ENCODE measurements at regions not wholly inside any gene's neighbourhood (a gene's known extent, or its start where the extent isn't known, plus 50 kb on each side); places are given as distances from the start of the nearest gene placed in this dataset.
A peak's percentile ranks its signal among the peaks of the same experiment; 100 is the strongest.

DNA sequence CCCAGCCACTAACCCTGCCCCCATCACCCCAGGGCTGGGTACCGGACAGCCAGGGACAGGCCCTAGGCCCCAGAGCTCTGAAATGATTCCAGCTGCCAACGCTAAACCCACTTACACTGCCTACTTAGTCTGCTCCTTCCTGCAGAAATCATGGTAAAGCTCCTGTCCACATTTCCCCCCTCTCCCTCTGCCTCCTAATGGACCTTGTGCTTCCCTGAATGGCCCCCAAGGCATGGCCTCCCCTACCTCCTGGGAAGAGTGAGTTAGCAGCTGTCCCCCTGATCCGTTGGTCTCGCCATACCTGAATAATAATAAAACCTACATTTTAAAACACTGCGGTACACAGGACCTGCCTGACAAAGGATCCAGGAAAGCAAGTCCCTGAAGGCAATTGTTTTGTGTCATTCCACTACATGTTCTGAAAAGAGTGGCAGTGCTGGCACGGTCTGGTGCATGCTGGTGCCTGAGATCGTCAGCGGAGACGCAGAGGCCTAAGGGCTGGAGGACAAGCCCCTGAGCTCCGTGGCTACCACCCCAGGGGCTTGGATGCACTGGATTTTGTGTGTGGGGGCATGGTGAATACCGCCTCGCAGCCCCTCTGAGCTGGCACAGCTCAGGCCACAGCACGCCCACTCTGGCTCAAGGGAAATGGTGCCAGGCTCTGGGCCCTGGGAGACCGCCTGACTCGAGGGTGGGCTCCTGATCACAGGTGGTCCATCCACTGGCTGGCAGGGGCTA, 186.3 kb downstream of the CTTN start:
- Histone ChIP-seq H2BK5ac (ENCODE audit: insufficient read length, low read length) (no peak overlapping the region), H3K56ac (ENCODE audit: insufficient read length, low read depth, low read length) (no peak overlapping the region), H3K79me2 (ENCODE audit: insufficient read depth, low read length) (no peaks in the 10 kb centered on the region), H3K9me3 (ENCODE audit: control insufficient read depth, low read depth, low read length) (no peaks in the 10 kb centered on the region), H4K5ac (ENCODE audit: insufficient read length, low read depth, low read length) (no peak overlapping the region), H2BK120ac (ENCODE audit: low read depth, low read length, poor library complexity, severe bottlenecking) (no peak overlapping the region), H3K18ac (ENCODE audit: insufficient read length, low read depth, low read length) (no peak overlapping the region), H3T11ph (ENCODE audit: low read length) (no peak overlapping the region), H3K27ac (ENCODE audit: insufficient read length, low read depth, low read length) (no peak overlapping the region), H3K27me3 (ENCODE audit: insufficient read depth, low read length) (no peaks in the 10 kb centered on the region), H3K4ac (ENCODE audit: low read depth, low read length) (no peak overlapping the region), H3K23me2 (ENCODE audit: insufficient read length, low read depth, low read length, poor library complexity, severe bottlenecking) (no peaks in the 10 kb centered on the region), H3K4me1 (ENCODE audit: insufficient read depth, low read length) (no peaks in the 10 kb centered on the region), H2AK5ac (ENCODE audit: insufficient read length, low read length) (no peak overlapping the region), H2AFZ (ENCODE audit: low read length) (no peak overlapping the region), H2BK12ac (ENCODE audit: insufficient read length, low read depth, low read length) (no peak overlapping the region), H3K4me2 (ENCODE audit: insufficient read depth, insufficient read length, low read length) (no peak overlapping the region), H3K79me1 (ENCODE audit: insufficient read depth, low read depth, low read length, poor library complexity, severe bottlenecking) (no peaks in the 10 kb centered on the region), H3K9ac (ENCODE audit: extremely low read depth, insufficient read length, low read length) (no peak overlapping the region), H4K8ac (replicated peaks; ENCODE audit: insufficient read length, low read depth, low read length) (no peak overlapping the region), H2BK20ac (ENCODE audit: low read depth, low read length, poor library complexity, severe bottlenecking) (no peak overlapping the region), H2BK15ac (ENCODE audit: low read depth, low read length) (no peak overlapping the region), H4K91ac (ENCODE audit: insufficient read length, low read depth, low read length) (no peak overlapping the region), H3K23ac (ENCODE audit: insufficient read length, low read depth, low read length) (no peak overlapping the region), H4K20me1 (ENCODE audit: control insufficient read depth, insufficient read depth, insufficient read length) (no peaks in the 10 kb centered on the region), H3K14ac (ENCODE audit: insufficient read depth, low read length) (no peak overlapping the region; the same call in 1 of the 2 replicates)
- TF ChIP-seq, protein P1, sequence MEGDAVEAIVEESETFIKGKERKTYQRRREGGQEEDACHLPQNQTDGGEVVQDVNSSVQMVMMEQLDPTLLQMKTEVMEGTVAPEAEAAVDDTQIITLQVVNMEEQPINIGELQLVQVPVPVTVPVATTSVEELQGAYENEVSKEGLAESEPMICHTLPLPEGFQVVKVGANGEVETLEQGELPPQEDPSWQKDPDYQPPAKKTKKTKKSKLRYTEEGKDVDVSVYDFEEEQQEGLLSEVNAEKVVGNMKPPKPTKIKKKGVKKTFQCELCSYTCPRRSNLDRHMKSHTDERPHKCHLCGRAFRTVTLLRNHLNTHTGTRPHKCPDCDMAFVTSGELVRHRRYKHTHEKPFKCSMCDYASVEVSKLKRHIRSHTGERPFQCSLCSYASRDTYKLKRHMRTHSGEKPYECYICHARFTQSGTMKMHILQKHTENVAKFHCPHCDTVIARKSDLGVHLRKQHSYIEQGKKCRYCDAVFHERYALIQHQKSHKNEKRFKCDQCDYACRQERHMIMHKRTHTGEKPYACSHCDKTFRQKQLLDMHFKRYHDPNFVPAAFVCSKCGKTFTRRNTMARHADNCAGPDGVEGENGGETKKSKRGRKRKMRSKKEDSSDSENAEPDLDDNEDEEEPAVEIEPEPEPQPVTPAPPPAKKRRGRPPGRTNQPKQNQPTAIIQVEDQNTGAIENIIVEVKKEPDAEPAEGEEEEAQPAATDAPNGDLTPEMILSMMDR (conservative IDR thresholded peaks at IDR 0.05) = no peak
- DNase-seq = no peak
- H3K27ac Mint-ChIP-seq = peak overlapping the region; percentile 32 to 71 (median 44); a peak in 4 of 7 replicates
- no CpG with 5 or more reads among the region's 15 CpGs for WGBS (ENCODE audit: extremely low coverage, insufficient read length, low lambda C conversion rate)
- H3K4me1 Mint-ChIP-seq = peaks cover 16% of the 10 kb centered on the region in 2 experiments
- H3K4me3 Mint-ChIP-seq = no peak overlapping the region
- H3K36me3 Mint-ChIP-seq (ENCODE audit: insufficient read depth in 1 of 3, low read depth in 3 of 3) = peaks cover 4 to 5% (median 5%) of the 10 kb centered on the region in 3 experiments; a peak in 6 of 7 replicates
- H3K27me3 Mint-ChIP-seq (ENCODE audit: low read depth) = peaks cover 2% of the 10 kb centered on the region
- H3K9me3 Mint-ChIP-seq = peaks cover 0 to 4% of the 10 kb centered on the region in 2 experiments; a peak in 1 of 5 replicates
